GM06990 (cell line): ENCODE measurements at regions not wholly inside any gene's neighbourhood (a gene's known extent, or its start where the extent isn't known, plus 50 kb on each side); places are given as distances from the start of the nearest gene placed in this dataset.
"Not testable (repeated sequence)": the region's sequence is repeated elsewhere in the genome, so short reads cannot be mapped to it uniquely, and the experiment has no call there.

Experiments used
- DNase-seq: peaks from one replicate; pipeline ENCODE4 v3.0.0-alpha.2; 2011; ENCODE audit not compliant: insufficient read length; ENCODE audit errors: extremely low read depth
- H3K27me3 ChIP-seq: replicated peaks from 2 replicates; pipeline ENCODE4 v1.6.0; 2011; ENCODE audit warnings: low read length; ENCODE audit not compliant: control insufficient read depth, insufficient read depth
- H3K36me3 ChIP-seq: 2 replicates; pipeline ENCODE4 v1.5.1; 2011; ENCODE audit warnings: low read length; ENCODE audit not compliant: control insufficient read depth, insufficient read depth
- H3K4me3 ChIP-seq: replicated peaks from 2 replicates; pipeline ENCODE4 v1.5.1; 2011; ENCODE audit warnings: low read depth, mild to moderate bottlenecking, control low read depth, low read length
- CTCF ChIP-seq: IDR thresholded peaks from 2 replicates; pipeline ENCODE4 v1.5.1; 2011; ENCODE audit warnings: low read length, control low read depth, mild to moderate bottlenecking, inconsistent platforms; ENCODE audit not compliant: insufficient read depth, poor library complexity, severe bottlenecking

GRCh38 chr3:144843099-144843498, 871.5 kb downstream of the DIPK2A start:
- no peak for TF ChIP-seq CTCF
- DNase-seq: no peak
- no peaks in the 10 kb centered on the region for H3K36me3 ChIP-seq
- no peak overlapping the region for H3K4me3 ChIP-seq
- no peaks in the 10 kb centered on the region for H3K27me3 ChIP-seq

- TF ChIP-seq CTCF: no peak
- no peaks in the 10 kb centered on the region for H3K36me3 ChIP-seq
- no peak overlapping the region for H3K4me3 ChIP-seq
- DNase-seq: no peak
- H3K27me3 ChIP-seq: no peaks in the 10 kb centered on the region
Observed at GRCh38 chr3:144852999-144853398, 881.4 kb downstream of the DIPK2A start.

GRCh38 chr3:144854020-144854419, 882.4 kb downstream of the DIPK2A start:
- H3K4me3 ChIP-seq, H3K27me3 ChIP-seq, H3K36me3 ChIP-seq, DNase-seq: not testable (repeated sequence)

GRCh38 chr3:144859161-144859560, 887.5 kb downstream of the DIPK2A start:
- H3K27me3 ChIP-seq: no peaks in the 10 kb centered on the region
- peak; percentile 4 for DNase-seq
- H3K4me3 ChIP-seq: no peak overlapping the region
- no peak for TF ChIP-seq CTCF
- no peaks in the 10 kb centered on the region for H3K36me3 ChIP-seq

GRCh38 chr3:144864646-144865045, 893.0 kb downstream of the DIPK2A start:
- no peak for TF ChIP-seq CTCF
- DNase-seq: no peak
- H3K4me3 ChIP-seq: no peak overlapping the region
- no peaks in the 10 kb centered on the region for H3K27me3 ChIP-seq
- no peaks in the 10 kb centered on the region for H3K36me3 ChIP-seq

- Histone ChIP-seq H3K27me3 (no peaks in the 10 kb centered on the region), H3K36me3 (no peaks in the 10 kb centered on the region), H3K4me3 (no peak overlapping the region)
- TF ChIP-seq CTCF: no peak
- no peak for DNase-seq
Observed at GRCh38 chr3:144865948-144866347, 894.3 kb downstream of the DIPK2A start.
